ENCODE measurements at regions not wholly inside any gene's neighbourhood (a gene's known extent, or its start where the extent isn't known, plus 50 kb on each side); places are given as distances from the start of the nearest gene placed in this dataset.

DNA sequence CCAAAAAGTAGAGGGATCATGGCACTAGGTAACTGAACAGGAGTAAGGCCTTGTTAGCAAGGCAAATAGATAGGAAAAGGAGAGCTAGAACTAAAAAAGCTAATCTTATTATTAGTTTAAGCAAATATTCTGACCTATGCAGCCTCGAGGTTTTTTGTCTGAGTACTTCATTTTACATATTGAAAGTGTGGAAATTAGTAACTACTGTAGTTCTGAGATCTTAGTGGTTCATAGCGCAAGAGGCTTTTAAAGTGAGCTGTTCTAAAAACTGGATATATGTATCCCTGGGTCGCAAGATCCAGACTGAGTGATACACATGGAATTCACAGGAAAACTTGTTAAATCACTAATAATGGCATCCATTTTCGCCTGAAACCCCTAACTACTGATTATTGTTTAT is 411.0 kb upstream of the SOX5 start:
- TF ChIP-seq, protein P1, sequence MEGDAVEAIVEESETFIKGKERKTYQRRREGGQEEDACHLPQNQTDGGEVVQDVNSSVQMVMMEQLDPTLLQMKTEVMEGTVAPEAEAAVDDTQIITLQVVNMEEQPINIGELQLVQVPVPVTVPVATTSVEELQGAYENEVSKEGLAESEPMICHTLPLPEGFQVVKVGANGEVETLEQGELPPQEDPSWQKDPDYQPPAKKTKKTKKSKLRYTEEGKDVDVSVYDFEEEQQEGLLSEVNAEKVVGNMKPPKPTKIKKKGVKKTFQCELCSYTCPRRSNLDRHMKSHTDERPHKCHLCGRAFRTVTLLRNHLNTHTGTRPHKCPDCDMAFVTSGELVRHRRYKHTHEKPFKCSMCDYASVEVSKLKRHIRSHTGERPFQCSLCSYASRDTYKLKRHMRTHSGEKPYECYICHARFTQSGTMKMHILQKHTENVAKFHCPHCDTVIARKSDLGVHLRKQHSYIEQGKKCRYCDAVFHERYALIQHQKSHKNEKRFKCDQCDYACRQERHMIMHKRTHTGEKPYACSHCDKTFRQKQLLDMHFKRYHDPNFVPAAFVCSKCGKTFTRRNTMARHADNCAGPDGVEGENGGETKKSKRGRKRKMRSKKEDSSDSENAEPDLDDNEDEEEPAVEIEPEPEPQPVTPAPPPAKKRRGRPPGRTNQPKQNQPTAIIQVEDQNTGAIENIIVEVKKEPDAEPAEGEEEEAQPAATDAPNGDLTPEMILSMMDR (IDR thresholded peaks at IDR 0.05; ENCODE audit: low read length): no peak
- no peak for TF ChIP-seq EZH2 (IDR thresholded peaks at IDR 0.05; ENCODE audit: borderline replicate concordance, low read length)
